GM12873 (cell line): ENCODE measurements at regions not wholly inside any gene's neighbourhood (a gene's known extent, or its start where the extent isn't known, plus 50 kb on each side); places are given as distances from the start of the nearest gene placed in this dataset.

Source experiments
- TF ChIP-seq, protein P1 (sequence below): IDR thresholded peaks from 2 replicates; pipeline ENCODE4 v1.5.1; 2012; ENCODE audit warnings: low read depth, mild to moderate bottlenecking, moderate library complexity, low read length, control low read depth; ENCODE audit not compliant: insufficient read depth; ENCODE audit errors: missing control alignments

GRCh38 chr2:204046145-204046544 lies 109.6 kb downstream of the ICOS start:
- TF ChIP-seq, protein P1, sequence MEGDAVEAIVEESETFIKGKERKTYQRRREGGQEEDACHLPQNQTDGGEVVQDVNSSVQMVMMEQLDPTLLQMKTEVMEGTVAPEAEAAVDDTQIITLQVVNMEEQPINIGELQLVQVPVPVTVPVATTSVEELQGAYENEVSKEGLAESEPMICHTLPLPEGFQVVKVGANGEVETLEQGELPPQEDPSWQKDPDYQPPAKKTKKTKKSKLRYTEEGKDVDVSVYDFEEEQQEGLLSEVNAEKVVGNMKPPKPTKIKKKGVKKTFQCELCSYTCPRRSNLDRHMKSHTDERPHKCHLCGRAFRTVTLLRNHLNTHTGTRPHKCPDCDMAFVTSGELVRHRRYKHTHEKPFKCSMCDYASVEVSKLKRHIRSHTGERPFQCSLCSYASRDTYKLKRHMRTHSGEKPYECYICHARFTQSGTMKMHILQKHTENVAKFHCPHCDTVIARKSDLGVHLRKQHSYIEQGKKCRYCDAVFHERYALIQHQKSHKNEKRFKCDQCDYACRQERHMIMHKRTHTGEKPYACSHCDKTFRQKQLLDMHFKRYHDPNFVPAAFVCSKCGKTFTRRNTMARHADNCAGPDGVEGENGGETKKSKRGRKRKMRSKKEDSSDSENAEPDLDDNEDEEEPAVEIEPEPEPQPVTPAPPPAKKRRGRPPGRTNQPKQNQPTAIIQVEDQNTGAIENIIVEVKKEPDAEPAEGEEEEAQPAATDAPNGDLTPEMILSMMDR = no peak

- TF ChIP-seq, protein P1 = no peak
Observed at GRCh38 chr2:204049635-204050034, 113.1 kb downstream of the ICOS start.

DNA sequence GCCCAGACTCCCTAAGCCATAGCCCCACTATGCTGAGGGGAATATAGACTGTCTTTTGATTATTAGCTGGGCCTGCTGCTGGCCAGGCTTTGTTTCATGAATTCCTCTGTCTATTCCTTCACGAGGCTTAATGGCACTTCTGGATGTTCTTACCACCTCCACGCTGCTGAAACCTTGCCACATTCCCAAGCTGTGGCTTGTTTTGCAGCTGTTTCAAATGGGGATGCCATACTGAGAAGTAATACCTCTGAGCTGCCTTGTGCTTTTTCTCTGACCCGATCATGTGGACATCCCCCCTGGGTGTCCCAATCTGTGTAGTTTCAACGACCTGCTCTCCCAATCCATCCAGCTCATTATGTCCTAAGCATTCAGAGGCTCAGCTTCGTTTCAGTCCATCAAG lies 114.1 kb downstream of the ICOS start:
- TF ChIP-seq, protein P1 = no peak

DNA sequence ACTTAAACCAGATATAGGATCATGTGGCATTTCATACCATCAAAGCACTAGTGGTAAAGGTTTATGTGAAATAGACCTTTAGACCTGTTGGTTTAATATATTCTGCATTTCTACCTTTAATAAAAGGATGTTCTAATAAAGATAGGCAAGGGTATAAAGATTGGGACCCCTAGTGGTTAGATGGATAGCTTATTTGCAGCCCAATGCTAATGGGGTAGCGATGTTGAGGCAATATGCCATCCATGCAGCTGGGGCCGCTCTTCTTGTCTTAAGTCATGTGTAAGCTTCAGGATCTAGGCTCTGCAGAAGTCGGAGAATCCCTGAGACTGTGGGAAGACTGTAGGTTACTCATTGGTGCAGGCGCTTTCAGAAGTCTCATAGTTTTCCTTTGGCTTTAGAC lies 114.9 kb downstream of the ICOS start:
- TF ChIP-seq, protein P1 = peak; percentile 39

DNA sequence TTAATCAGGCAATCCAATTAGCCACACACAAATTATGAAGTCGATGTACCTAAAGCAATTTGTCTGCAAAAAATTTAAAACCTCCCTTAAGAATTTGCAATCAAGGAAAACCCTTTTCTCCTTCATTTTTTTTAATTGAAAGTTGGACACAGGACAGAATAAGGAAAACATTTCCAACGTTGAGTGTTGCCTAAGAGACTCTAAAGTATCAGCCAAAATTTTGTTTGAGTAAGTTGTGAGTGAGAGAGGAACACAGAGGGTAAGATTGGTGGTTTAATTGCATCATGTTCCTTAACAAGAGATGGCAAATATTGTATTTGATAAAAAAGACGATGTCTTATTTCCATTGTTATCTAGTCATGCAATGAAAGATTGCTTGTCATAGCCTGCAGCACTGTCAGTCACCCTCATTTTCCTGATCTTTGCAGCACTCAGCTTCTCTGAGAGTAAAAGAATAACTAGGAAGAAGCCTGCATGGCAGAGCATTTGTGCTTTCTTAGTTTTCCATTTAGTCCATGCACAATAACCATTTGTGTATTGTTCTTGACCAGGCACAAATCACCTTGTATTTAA lies 115.5 kb downstream of the ICOS start:
- TF ChIP-seq, protein P1 = no peak

- TF ChIP-seq, protein P1 = no peak
Observed at GRCh38 chr2:204059016-204059415, 122.5 kb downstream of the ICOS start.

GRCh38 chr2:204060841-204061240 lies 124.3 kb downstream of the ICOS start:
- TF ChIP-seq, protein P1 = no peak
